Peyer's patch (tissue), 4 donors: ENCODE measurements at regions not wholly inside any gene's neighbourhood (a gene's known extent, or its start where the extent isn't known, plus 50 kb on each side); places are given as distances from the start of the nearest gene placed in this dataset.

Experiments
- CTCF ChIP-seq, 6 experiments: fragments of 450-650 bp in 4 of 6; fragments of 200-600 bp in 2 of 6; sonication (generic) in 1 of 6; IDR thresholded peaks; one replicate each; pipeline ENCODE4 v1.5.1; 2017 to 2019; ENCODE audit warnings: antibody characterized with exemption in 6 of 6, mild to moderate bottlenecking in 3 of 6, moderate library complexity in 1 of 6
- POLR2A ChIP-seq, 2 donors: fragments of 450-650 bp; IDR thresholded peaks; one replicate each; pipeline ENCODE4 v1.5.1; 2017; ENCODE audit warnings: antibody characterized with exemption in 2 of 2, mild to moderate bottlenecking in 2 of 2, moderate library complexity in 2 of 2

- TF ChIP-seq CTCF (IDR thresholded peaks at IDR 0.05) (no peak), POLR2A (IDR thresholded peaks at IDR 0.05) (no peak)
These were observed 118.4 kb downstream of the NR2F2 start for GRCh38 chr15:96448923-96449322.
